Gastroesophageal sphincter (tissue), 3 donors: ENCODE measurements at regions not wholly inside any gene's neighbourhood (a gene's known extent, or its start where the extent isn't known, plus 50 kb on each side); places are given as distances from the start of the nearest gene placed in this dataset.

Experiments
- CTCF ChIP-seq, 4 experiments: fragments of 200-600 bp in 2 of 4; fragments of 450-650 bp in 2 of 4; sonication (generic) in 1 of 4; IDR thresholded peaks; one replicate each; pipeline ENCODE4 v1.5.1; 2017 to 2019; ENCODE audit warnings: antibody characterized with exemption in 4 of 4, mild to moderate bottlenecking in 2 of 4, moderate library complexity in 2 of 4
- POLR2A ChIP-seq, 2 donors: fragments of 450-650 bp; IDR thresholded peaks; one replicate each; pipeline ENCODE4 v1.6.1; 2017; ENCODE audit warnings: antibody characterized with exemption in 2 of 2, mild to moderate bottlenecking in 2 of 2, moderate library complexity in 1 of 2

GRCh38 chr3:40972350-40972749 lies 227.0 kb upstream of the CTNNB1 start:
- TF ChIP-seq CTCF (IDR thresholded peaks at IDR 0.05) (no peak), POLR2A (IDR thresholded peaks at IDR 0.05) (no peak)
